GM19238 (cell line): ENCODE measurements at regions not wholly inside any gene's neighbourhood (a gene's known extent, or its start where the extent isn't known, plus 50 kb on each side); places are given as distances from the start of the nearest gene placed in this dataset.
"Not testable (repeated sequence)": the region's sequence is repeated elsewhere in the genome, so short reads cannot be mapped to it uniquely, and the experiment has no call there.

Experiments
- DNase-seq: peaks from one replicate; pipeline ENCODE4 v3.0.0; 2011; ENCODE audit warnings: low spot score; ENCODE audit not compliant: insufficient read length

DNA sequence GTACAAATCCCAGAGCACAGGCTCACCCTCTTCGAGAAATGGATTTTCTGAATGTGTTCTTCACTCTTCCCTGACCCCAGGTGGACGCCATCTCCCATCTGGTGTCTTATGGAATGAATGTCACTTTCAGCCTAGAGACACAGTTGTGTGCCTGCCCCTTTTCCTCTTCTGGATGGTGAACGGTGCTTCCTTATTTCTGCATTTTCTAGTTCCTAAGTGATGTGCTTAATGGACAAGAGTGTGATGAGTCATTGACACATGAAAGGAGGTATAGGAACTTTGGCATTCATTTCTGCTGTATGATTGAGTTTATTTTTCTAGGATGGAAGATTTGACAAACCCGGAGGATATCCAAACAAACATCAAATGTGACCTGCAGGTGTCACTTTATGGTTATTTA, 114.9 kb upstream of the PTPN20 start:
- not testable (repeated sequence) for DNase-seq

DNA sequence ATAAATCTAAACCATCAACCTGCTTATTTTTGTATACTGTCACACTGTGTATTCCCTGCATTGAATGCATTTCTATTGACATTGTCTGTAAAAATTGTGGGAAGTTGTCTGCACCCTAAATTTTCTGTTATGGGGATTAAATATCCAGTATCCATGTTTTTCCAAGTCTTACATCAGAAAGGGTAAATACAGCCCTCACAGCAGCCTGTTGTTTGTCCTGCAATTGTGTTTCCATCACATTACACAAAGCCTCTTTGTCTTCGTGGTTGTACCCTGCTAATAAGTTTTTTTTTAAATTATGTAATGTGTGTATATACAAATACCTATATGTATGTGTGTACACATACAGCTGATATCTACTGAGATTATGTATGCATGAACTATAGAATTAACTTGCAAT, 109.2 kb upstream of the PTPN20 start:
- DNase-seq: not testable (repeated sequence)

DNA sequence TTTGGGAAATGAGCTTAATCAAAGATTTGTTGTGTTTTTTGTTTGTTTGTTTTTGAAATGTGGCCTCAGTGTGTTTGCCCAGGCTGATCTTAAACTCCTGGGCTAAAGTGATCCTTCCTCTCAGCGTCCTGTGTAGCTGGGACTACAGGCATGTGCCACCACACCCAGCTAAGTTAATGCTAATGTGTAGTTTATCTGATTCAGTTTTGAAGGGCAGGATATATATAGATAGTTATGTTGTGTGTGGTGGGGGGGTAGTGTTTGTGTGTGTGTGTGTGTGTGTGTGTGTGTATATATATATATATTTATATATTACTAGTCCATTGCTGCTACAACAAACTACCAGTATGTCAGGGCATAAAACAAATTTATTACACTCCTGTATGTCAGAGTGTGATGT, 108.1 kb upstream of the PTPN20 start:
- not testable (repeated sequence) for DNase-seq

DNA sequence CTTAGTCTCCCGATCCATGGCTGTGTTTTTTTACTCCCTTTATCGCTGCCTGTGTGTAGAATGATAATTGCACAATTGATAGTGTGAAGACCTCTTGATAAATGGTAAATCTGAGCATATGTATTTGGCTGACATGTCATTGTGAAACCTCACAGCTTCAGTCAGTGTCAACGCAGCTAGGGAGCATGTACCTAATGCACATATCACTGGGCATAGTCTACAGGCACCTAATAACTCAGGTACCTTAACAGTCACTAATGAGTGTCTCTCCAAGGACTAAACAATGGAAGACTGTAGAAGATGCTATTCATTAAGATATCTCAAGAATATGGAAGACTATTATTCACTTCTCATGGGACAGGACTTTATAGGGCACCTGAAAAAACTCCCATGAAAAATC, 101.0 kb upstream of the PTPN20 start:
- DNase-seq: not testable (repeated sequence)

DNA sequence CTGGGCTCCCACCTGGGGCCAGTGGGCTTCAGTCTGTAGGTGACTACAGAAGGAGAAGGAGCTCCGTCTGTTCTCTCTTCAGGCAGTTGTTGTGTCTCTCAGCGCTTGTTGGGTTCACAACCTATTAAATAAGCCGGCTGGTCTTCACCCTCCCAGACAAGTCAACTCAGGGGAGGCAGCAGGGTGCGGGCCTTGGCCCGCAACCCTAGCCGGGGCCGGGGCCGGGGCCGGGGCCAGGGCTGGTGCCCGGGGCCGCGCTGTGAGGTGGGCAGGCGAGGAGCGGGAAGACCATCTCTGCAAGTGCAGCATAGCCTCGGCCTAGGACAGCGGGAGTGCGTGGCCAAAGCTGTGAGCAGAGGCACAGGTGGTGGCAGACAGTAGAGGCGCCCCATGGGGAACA, 95.1 kb upstream of the PTPN20 start:
- DNase-seq: not testable (repeated sequence)

DNA sequence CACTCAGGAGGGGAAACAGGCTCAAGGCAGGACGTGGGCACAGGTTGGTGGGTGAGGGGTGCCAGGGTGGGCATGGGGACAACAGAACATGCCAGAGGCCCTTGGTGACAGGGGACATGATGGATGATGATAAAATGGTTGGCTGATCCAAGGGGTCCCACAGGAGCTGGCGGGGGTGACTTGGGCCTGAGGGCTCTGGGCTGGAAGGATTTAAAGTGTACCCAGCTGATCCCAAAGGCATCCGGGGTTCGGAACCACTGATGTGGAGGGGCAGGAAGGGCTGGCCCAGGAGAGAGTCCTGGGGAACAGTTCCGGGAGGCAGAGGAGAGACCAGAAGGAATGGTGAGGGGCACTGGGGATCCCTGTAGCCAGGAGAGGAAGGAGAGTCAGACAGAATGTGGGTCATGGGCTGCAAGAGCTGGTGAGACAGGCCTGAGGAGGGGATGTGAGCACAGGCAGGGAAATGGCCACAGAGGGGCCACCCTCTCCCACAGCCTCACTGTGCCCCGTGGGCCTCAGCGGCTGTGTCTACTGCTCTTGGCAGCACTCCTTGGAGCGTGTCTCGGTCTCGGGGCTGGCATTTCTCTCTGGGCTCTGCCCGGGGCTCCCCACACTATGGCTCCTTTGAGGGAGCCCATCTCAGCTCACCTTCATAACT, 70.7 kb upstream of the PTPN20 start:
- DNase-seq: not testable (repeated sequence)

DNA sequence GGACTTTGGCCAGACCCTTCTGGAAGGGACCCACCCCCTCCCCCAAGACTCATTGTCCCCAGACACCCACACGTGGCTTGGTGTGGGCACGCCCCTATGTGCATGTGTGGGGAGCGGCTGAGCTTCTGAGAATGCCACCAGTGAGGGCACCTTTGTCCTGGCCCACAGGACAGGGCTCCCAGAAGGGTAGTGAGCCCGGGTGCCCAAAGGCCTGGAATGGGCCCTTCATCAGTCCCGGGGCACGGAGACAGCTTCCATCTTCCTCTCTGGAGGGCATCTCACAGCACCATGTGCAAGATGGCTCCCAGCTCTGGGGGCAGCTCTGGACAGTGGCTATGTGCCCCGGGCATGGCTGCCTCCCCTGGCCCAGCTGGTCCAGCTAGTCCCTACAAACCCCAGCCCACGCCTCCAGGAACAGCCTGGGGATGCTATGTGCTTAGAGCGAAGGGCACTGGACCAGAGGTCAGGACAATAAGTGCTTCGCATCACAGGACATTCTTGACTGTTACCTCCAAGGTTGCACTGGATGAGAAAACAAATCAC, 70.1 kb upstream of the PTPN20 start:
- not testable (repeated sequence) for DNase-seq

DNA sequence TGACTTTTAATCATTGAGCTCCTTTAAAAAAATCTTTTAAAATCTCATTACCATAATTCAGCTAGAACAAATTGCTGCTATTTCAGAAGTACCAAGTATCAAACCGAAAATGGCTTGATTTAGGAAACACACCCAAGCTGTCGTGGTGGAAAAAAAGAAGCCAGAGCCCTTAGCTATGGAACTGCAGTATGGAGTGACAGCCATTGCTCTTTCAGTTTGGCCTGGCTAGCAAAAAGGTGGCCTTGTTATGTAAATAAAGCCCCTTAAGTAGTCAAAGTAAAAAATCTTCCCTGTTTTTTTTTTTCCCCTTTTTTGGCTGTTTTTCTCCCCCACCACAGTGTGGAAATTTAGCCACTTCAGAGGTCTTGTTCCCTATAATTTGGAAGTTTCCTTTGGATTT, 66.0 kb upstream of the PTPN20 start:
- DNase-seq: not testable (repeated sequence)

DNA sequence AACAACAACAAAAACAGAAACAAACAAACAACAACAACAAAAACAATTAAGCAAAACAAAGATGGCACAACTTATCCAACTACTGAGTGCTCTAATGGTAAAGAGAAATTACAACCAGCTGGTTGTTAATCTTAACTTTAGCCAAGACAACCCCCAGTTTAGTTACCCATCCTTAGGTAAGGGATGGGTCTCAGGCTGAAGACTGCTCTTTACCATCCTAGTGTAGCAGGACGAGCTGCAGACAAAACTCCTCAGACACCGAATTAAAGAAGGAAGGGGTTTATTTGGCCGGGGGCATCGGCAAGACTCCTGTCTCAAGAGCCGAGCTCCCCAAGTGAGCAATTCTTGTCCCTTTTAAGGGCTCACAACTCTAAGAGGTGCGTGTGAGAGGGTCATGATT, 65.6 kb upstream of the PTPN20 start:
- DNase-seq: not testable (repeated sequence)

DNA sequence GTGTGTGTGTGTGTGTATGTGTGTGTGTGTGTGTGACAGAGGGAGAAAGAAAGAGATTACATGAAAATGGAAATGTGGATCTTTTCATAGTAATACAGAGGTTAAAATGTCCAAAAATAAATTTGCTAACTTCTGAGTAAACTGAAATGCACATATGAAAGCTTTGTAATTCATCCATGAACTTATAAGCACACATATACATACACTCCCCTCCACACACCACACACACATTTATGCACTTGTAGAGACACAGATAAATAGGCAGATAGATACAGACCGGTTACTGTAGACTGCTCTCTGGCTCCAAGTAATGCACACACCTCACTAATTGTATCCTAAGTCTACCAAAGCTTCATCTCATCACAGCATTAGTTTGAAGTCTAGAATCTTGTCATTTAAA, 50.5 kb upstream of the PTPN20 start:
- DNase-seq: not testable (repeated sequence)
